ENCODE measurements at regions not wholly inside any gene's neighbourhood (a gene's known extent, or its start where the extent isn't known, plus 50 kb on each side); places are given as distances from the start of the nearest gene placed in this dataset.

DNA sequence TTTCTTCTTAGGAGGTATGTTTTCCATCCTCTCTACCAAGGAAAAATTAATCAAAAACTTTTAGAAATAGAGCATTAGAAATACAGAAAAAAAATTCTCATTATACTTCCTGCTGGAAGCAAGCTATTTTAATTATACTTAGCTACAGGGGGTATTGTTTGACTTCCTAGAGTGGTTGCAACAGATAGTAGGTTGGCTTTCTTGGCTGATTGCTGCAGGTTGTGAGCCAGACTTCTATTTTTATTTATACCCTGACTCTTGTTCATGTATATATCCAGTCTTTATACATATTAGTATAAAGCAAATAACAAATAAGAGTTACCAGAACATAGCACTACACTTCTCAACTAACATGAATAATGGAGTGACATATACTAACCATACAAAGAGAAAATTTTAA is 460.8 kb upstream of the REG3G start:
- H3K4ac ChIP-seq (ENCODE audit: low read depth, low read length), result no peak overlapping the region
- H3K14ac ChIP-seq (ENCODE audit: low read length), result no peak overlapping the region
- H3K4me2 ChIP-seq (ENCODE audit: low read length), result no peak overlapping the region

DNA sequence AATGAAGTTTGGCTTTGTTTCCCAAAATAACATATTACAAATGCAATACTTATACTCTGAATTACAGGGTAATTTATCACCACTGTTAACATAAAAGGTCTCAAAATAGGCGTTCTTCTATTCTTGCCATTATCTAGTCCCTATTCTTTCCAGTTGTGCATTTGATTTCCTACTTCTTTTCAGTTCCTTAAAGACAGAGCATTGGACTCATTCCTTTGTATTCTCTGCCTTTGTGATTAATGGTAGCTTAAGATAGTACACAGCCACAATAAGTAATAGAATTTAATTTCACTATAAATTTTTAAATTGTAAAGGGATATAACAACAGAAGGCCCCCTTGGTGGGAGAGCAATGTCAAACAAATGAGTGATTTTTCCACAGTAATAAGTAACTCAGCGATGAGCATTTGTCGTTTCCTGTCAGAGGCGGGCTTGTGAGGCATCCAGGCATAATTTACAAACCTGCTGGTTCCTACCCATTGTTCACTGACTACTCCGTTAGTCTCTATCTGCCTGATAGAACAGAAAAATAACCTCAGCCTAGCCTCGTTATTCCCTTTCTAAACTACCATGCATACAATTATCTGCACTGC is 456.6 kb upstream of the REG3G start:
- no peak for DNase-seq
- WGBS (ENCODE audit: extremely low coverage, insufficient coverage, insufficient read length), result no CpG with 5 or more reads among the region's 6 CpGs
- no peaks in the 10 kb centered on the region for H3K79me1 ChIP-seq (ENCODE audit: low read length)

More for the DNA sequence above, 460.8 kb upstream of the REG3G start:
- no peak overlapping the region for H3K9ac ChIP-seq (ENCODE audit: low read length)
- H4K12ac ChIP-seq (ENCODE audit: low read depth, low read length), result no peak overlapping the region
- H2BK12ac ChIP-seq (ENCODE audit: low read length), result no peak overlapping the region
- no peak overlapping the region for H4K91ac ChIP-seq (ENCODE audit: low read depth, low read length)
- no peak overlapping the region for H2BK5ac ChIP-seq (ENCODE audit: low read depth, low read length, poor library complexity)
- no peak overlapping the region for H3K23ac ChIP-seq (ENCODE audit: low read length)
- H3K18ac ChIP-seq (ENCODE audit: low read length), result no peak overlapping the region
- H3K4me3 ChIP-seq (ENCODE audit: low read depth, low read length), result no peak overlapping the region
- DNase-seq, result no peak
- H3K79me2 ChIP-seq (ENCODE audit: control insufficient read depth, insufficient read depth, low read length, poor library complexity), result no peaks in the 10 kb centered on the region
- H2AFZ ChIP-seq (ENCODE audit: insufficient read depth, low read length, poor library complexity), result no peak overlapping the region
- H3K9me3 ChIP-seq (ENCODE audit: insufficient read depth, low read depth, low read length), result no peaks in the 10 kb centered on the region
- H2AK5ac ChIP-seq (ENCODE audit: low read length), result no peak overlapping the region
- H2BK120ac ChIP-seq (ENCODE audit: insufficient read depth, low read length, poor library complexity), result no peak overlapping the region
- no peak overlapping the region for H4K8ac ChIP-seq (ENCODE audit: low read depth, low read length)
- H3K36me3 ChIP-seq (ENCODE audit: control insufficient read depth in 1 of 2, insufficient read depth in 2 of 2, low read length in 2 of 2), result no peaks in the 10 kb centered on the region
- H3K27ac ChIP-seq (ENCODE audit: low read depth, low read length), result no peak overlapping the region
- H3K79me1 ChIP-seq (ENCODE audit: low read length), result no peaks in the 10 kb centered on the region
- no peaks in the 10 kb centered on the region for H3K4me1 ChIP-seq (ENCODE audit: control insufficient read depth in 1 of 2, insufficient read depth in 2 of 2, low read length in 2 of 2)
- H3K27me3 ChIP-seq (ENCODE audit: insufficient read depth, low read length), result no peaks in the 10 kb centered on the region

DNA sequence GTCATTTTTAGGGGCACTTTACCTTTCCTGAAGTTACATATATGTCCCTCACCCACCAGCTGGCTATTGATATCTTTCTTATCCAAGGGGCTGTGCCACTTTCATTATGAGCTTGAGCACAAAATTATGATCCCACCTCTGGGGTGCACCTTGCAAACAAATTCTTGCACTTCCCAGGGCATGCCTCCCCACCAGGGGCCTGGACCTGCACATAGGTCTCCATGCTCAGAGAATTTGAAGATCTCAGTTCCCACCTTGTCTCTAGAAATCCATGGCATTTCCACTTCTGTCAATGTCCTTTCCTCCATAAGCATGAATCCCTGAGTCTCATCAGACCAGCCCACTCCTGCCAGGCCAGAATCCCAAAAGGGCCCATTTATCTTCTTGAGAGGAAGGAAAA is 449.1 kb upstream of the REG3G start:
- no peak overlapping the region for H2BK120ac ChIP-seq (ENCODE audit: insufficient read depth, low read length, poor library complexity)
- no peak overlapping the region for H2AK5ac ChIP-seq (ENCODE audit: low read length)
- H3K79me2 ChIP-seq (ENCODE audit: control insufficient read depth, insufficient read depth, low read length, poor library complexity), result no peaks in the 10 kb centered on the region
- no peaks in the 10 kb centered on the region for H3K4me1 ChIP-seq (ENCODE audit: control insufficient read depth in 1 of 2, insufficient read depth in 2 of 2, low read length in 2 of 2)
- H2BK5ac ChIP-seq (ENCODE audit: low read depth, low read length, poor library complexity), result no peak overlapping the region
- no peak overlapping the region for H3K4me2 ChIP-seq (ENCODE audit: low read length)
- no peaks in the 10 kb centered on the region for H3K27me3 ChIP-seq (ENCODE audit: insufficient read depth, low read length)
- no peak overlapping the region for H3K9ac ChIP-seq (ENCODE audit: low read length)
- H4K91ac ChIP-seq (ENCODE audit: low read depth, low read length), result no peak overlapping the region
- no peaks in the 10 kb centered on the region for H3K36me3 ChIP-seq (ENCODE audit: control insufficient read depth in 1 of 2, insufficient read depth in 2 of 2, low read length in 2 of 2)
- H3K79me1 ChIP-seq (ENCODE audit: low read length), result no peaks in the 10 kb centered on the region
- H3K14ac ChIP-seq (ENCODE audit: low read length), result no peak overlapping the region
- DNase-seq, result no peak
- H3K18ac ChIP-seq (ENCODE audit: low read length), result no peak overlapping the region
- no peak overlapping the region for H3K23ac ChIP-seq (ENCODE audit: low read length)
- no peak overlapping the region for H3K27ac ChIP-seq (ENCODE audit: low read depth, low read length)
- H4K8ac ChIP-seq (ENCODE audit: low read depth, low read length), result no peak overlapping the region
- no peak overlapping the region for H3K4me3 ChIP-seq (ENCODE audit: low read depth, low read length)
- no peak overlapping the region for H2AFZ ChIP-seq (ENCODE audit: insufficient read depth, low read length, poor library complexity)
- H3K9me3 ChIP-seq (ENCODE audit: insufficient read depth, low read depth, low read length), result no peaks in the 10 kb centered on the region
- H2BK12ac ChIP-seq (ENCODE audit: low read length), result no peak overlapping the region
- no peak overlapping the region for H4K12ac ChIP-seq (ENCODE audit: low read depth, low read length)
- no peak overlapping the region for H3K4ac ChIP-seq (ENCODE audit: low read depth, low read length)

More for the DNA sequence above, 456.6 kb upstream of the REG3G start:
- no peak overlapping the region for H2AFZ ChIP-seq (ENCODE audit: insufficient read depth, low read length, poor library complexity)
- H3K4ac ChIP-seq (ENCODE audit: low read depth, low read length), result no peak overlapping the region
- H3K9ac ChIP-seq (ENCODE audit: low read length), result no peak overlapping the region
- no peaks in the 10 kb centered on the region for H3K79me2 ChIP-seq (ENCODE audit: control insufficient read depth, insufficient read depth, low read length, poor library complexity)
- H3K27ac ChIP-seq (ENCODE audit: low read depth, low read length), result no peak overlapping the region
- no peaks in the 10 kb centered on the region for H3K9me3 ChIP-seq (ENCODE audit: insufficient read depth, low read depth, low read length)
- H3K23ac ChIP-seq (ENCODE audit: low read length), result no peak overlapping the region
- H2BK5ac ChIP-seq (ENCODE audit: low read depth, low read length, poor library complexity), result no peak overlapping the region
- no peak overlapping the region for H4K8ac ChIP-seq (ENCODE audit: low read depth, low read length)
- H3K14ac ChIP-seq (ENCODE audit: low read length), result no peak overlapping the region
- no peak overlapping the region for H2AK5ac ChIP-seq (ENCODE audit: low read length)
- H3K4me1 ChIP-seq (ENCODE audit: control insufficient read depth in 1 of 2, insufficient read depth in 2 of 2, low read length in 2 of 2), result no peaks in the 10 kb centered on the region
- H3K36me3 ChIP-seq (ENCODE audit: control insufficient read depth in 1 of 2, insufficient read depth in 2 of 2, low read length in 2 of 2), result no peaks in the 10 kb centered on the region
- H3K18ac ChIP-seq (ENCODE audit: low read length), result no peak overlapping the region
- H3K27me3 ChIP-seq (ENCODE audit: insufficient read depth, low read length), result no peaks in the 10 kb centered on the region
- H4K12ac ChIP-seq (ENCODE audit: low read depth, low read length), result no peak overlapping the region
- H3K4me2 ChIP-seq (ENCODE audit: low read length), result no peak overlapping the region
- no peak overlapping the region for H3K4me3 ChIP-seq (ENCODE audit: low read depth, low read length)
- no peak overlapping the region for H2BK120ac ChIP-seq (ENCODE audit: insufficient read depth, low read length, poor library complexity)
- no peak overlapping the region for H4K91ac ChIP-seq (ENCODE audit: low read depth, low read length)
- no peak overlapping the region for H2BK12ac ChIP-seq (ENCODE audit: low read length)

DNA sequence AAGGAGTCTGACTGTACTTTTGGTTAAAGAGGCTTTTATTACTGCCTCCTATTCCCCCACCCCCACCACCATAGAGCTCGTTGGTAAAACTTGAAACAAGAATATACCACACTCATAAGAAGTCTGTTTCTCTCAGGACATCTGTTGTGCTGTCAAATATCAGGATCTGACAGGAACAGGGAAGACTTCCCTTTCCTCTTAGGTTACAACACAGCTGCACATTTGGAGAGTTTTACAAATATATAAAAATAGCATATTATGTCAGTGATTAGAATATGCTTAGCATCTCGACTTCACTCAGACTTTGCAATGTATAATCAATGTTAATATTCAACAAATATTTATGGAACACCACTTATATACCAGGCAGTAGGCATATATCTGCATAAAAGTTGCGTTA is 439.6 kb upstream of the REG3G start:
- H3K4me1 ChIP-seq (ENCODE audit: control insufficient read depth in 1 of 2, insufficient read depth in 2 of 2, low read length in 2 of 2), result peaks cover 0 to 5% of the 10 kb centered on the region in 2 experiments
- H3K14ac ChIP-seq (ENCODE audit: low read length), result no peak overlapping the region
- no peak overlapping the region for H2BK5ac ChIP-seq (ENCODE audit: low read depth, low read length, poor library complexity)
- H3K79me1 ChIP-seq (ENCODE audit: low read length), result no peaks in the 10 kb centered on the region
- H3K27me3 ChIP-seq (ENCODE audit: insufficient read depth, low read length), result no peaks in the 10 kb centered on the region
- no peak overlapping the region for H3K27ac ChIP-seq (ENCODE audit: low read depth, low read length)
- no peak overlapping the region for H3K4me3 ChIP-seq (ENCODE audit: low read depth, low read length)
- H4K8ac ChIP-seq (ENCODE audit: low read depth, low read length), result no peak overlapping the region
- DNase-seq, result no peak
- no peak overlapping the region for H3K23ac ChIP-seq (ENCODE audit: low read length)
- WGBS (ENCODE audit: extremely low coverage, insufficient coverage, insufficient read length), result no CpG with 5 or more reads among the region's 3 CpGs
- no peaks in the 10 kb centered on the region for H3K36me3 ChIP-seq (ENCODE audit: control insufficient read depth in 1 of 2, insufficient read depth in 2 of 2, low read length in 2 of 2)
- no peak overlapping the region for H4K91ac ChIP-seq (ENCODE audit: low read depth, low read length)
- H2AK5ac ChIP-seq (ENCODE audit: low read length), result no peak overlapping the region
- H4K12ac ChIP-seq (ENCODE audit: low read depth, low read length), result no peak overlapping the region
- no peak overlapping the region for H2BK120ac ChIP-seq (ENCODE audit: insufficient read depth, low read length, poor library complexity)
- no peak overlapping the region for H3K18ac ChIP-seq (ENCODE audit: low read length)
- no peaks in the 10 kb centered on the region for H3K9me3 ChIP-seq (ENCODE audit: insufficient read depth, low read depth, low read length)
- H3K79me2 ChIP-seq (ENCODE audit: control insufficient read depth, insufficient read depth, low read length, poor library complexity), result no peaks in the 10 kb centered on the region
- no peak overlapping the region for H2AFZ ChIP-seq (ENCODE audit: insufficient read depth, low read length, poor library complexity)
- no peak overlapping the region for H3K9ac ChIP-seq (ENCODE audit: low read length)
- H3K4me2 ChIP-seq (ENCODE audit: low read length), result no peak overlapping the region
- H2BK12ac ChIP-seq (ENCODE audit: low read length), result no peak overlapping the region
- H3K4ac ChIP-seq (ENCODE audit: low read depth, low read length), result no peak overlapping the region

Measured in trophoblast cell (in vitro differentiated cells and primary cell).